ENCODE measurements at regions not wholly inside any gene's neighbourhood (a gene's known extent, or its start where the extent isn't known, plus 50 kb on each side); places are given as distances from the start of the nearest gene placed in this dataset.
"Not testable (repeated sequence)": the region's sequence is repeated elsewhere in the genome, so short reads cannot be mapped to it uniquely, and the experiment has no call there.

GRCh38 chr10:33049963-33050920, 92.2 kb upstream of the ITGB1 start:
- ATAC-seq; H3K4me1 Mint-ChIP-seq; H3K27me3 Mint-ChIP-seq; H3K9me3 Mint-ChIP-seq (ENCODE audit: low read depth); intact Hi-C loops (cut with DNase I, micrococcal nuclease); H3K36me3 Mint-ChIP-seq (ENCODE audit: low read depth); POLR2A ChIA-PET: not testable (repeated sequence)
- peak overlapping the region; percentile 68 for H3K4me3 Mint-ChIP-seq
- peak overlapping the region; percentile 68 for H3K27ac Mint-ChIP-seq
- peak; percentile 16 for DNase-seq
- CTCF ChIA-PET = interaction anchor here (0.6 kb wide), 1 partner anchor 126 kb away, joined by 3 read pairs; no protein-coding TSS in a partner anchor

- H3K4me1 Mint-ChIP-seq = peaks cover 5% of the 10 kb centered on the region
- H3K4me3 Mint-ChIP-seq = no peak overlapping the region
- ChIA-PET POLR2A (no interaction called here), CTCF (interaction anchor here (0.7 kb wide), 1 partner anchor 217 kb away, joined by 3 read pairs; no protein-coding TSS in a partner anchor)
- no peaks in the 10 kb centered on the region for H3K9me3 Mint-ChIP-seq (ENCODE audit: low read depth)
- H3K36me3 Mint-ChIP-seq (ENCODE audit: low read depth) = no peaks in the 10 kb centered on the region
- no peak overlapping the region for H3K27ac Mint-ChIP-seq
- DNase-seq (no peak), ATAC-seq (no peak)
- H3K27me3 Mint-ChIP-seq = no peaks in the 10 kb centered on the region
- intact Hi-C loops (cut with DNase I, micrococcal nuclease) = no loop called here
Observed at GRCh38 chr10:33048223-33048622, 90.2 kb upstream of the ITGB1 start.

GRCh38 chr10:33047655-33048054, 89.6 kb upstream of the ITGB1 start:
- Mint-ChIP-seq H3K27me3 (no peaks in the 10 kb centered on the region), H3K9me3 (ENCODE audit: low read depth) (no peaks in the 10 kb centered on the region), H3K4me1 (peaks cover 5% of the 10 kb centered on the region), H3K36me3 (ENCODE audit: low read depth) (no peaks in the 10 kb centered on the region), H3K27ac (no peak overlapping the region), H3K4me3 (no peak overlapping the region)
- no peak for ATAC-seq
- ChIA-PET CTCF (interaction anchor here (1.1 to 1.4 kb wide), 3 partner anchors 46 to 146 kb away, joined by 3 read pairs; no protein-coding TSS in a partner anchor), POLR2A (no interaction called here)
- DNase-seq = no peak
- intact Hi-C loops (cut with DNase I, micrococcal nuclease) = no loop called here

GRCh38 chr10:33046792-33047191, 88.8 kb upstream of the ITGB1 start:
- CTCF ChIA-PET = interaction anchor here (0.7 to 1.4 kb wide), 4 partner anchors 8 to 147 kb away, joined by 3 to 4 read pairs (median 3); no protein-coding TSS in a partner anchor
- no peak overlapping the region for H3K4me3 Mint-ChIP-seq
- ATAC-seq (peak; percentile 71), DNase-seq (peak; percentile 28)
- H3K9me3 Mint-ChIP-seq (ENCODE audit: low read depth) = no peaks in the 10 kb centered on the region
- intact Hi-C loops (cut with DNase I, micrococcal nuclease) = no loop called here
- H3K4me1 Mint-ChIP-seq = peaks cover 3% of the 10 kb centered on the region
- no peaks in the 10 kb centered on the region for H3K36me3 Mint-ChIP-seq (ENCODE audit: low read depth)
- POLR2A ChIA-PET = no interaction called here
- H3K27me3 Mint-ChIP-seq = no peaks in the 10 kb centered on the region
- no peak overlapping the region for H3K27ac Mint-ChIP-seq

- ChIA-PET CTCF (no interaction called here), POLR2A (no interaction called here)
- H3K4me1 Mint-ChIP-seq = peaks cover 3% of the 10 kb centered on the region
- ATAC-seq (no peak), DNase-seq (no peak)
- peaks cover 2% of the 10 kb centered on the region for H3K27me3 Mint-ChIP-seq
- H3K9me3 Mint-ChIP-seq (ENCODE audit: low read depth) = no peaks in the 10 kb centered on the region
- no peaks in the 10 kb centered on the region for H3K36me3 Mint-ChIP-seq (ENCODE audit: low read depth)
- H3K4me3 Mint-ChIP-seq = no peak overlapping the region
- no peak overlapping the region for H3K27ac Mint-ChIP-seq
- intact Hi-C loops (cut with DNase I, micrococcal nuclease) = no loop called here
Observed at GRCh38 chr10:33045421-33045820, 87.4 kb upstream of the ITGB1 start.

- no peak for DNase-seq
- peaks cover 3% of the 10 kb centered on the region for H3K4me1 Mint-ChIP-seq
- H3K27me3 Mint-ChIP-seq = peaks cover 2% of the 10 kb centered on the region
- intact Hi-C loops (cut with DNase I, micrococcal nuclease) = no loop called here
- H3K9me3 Mint-ChIP-seq (ENCODE audit: low read depth) = no peaks in the 10 kb centered on the region
- no peak overlapping the region for H3K27ac Mint-ChIP-seq
- ChIA-PET CTCF (interaction anchor here (1.1 kb wide), 1 partner anchor 25 kb away, joined by 3 read pairs; no protein-coding TSS in a partner anchor), POLR2A (no interaction called here)
- H3K36me3 Mint-ChIP-seq (ENCODE audit: low read depth) = no peaks in the 10 kb centered on the region
- ATAC-seq = no peak
- H3K4me3 Mint-ChIP-seq = no peak overlapping the region
Observed at GRCh38 chr10:33042565-33042964, 84.5 kb upstream of the ITGB1 start.

- CTCF ChIA-PET = interaction anchor here (0.6 kb wide), 1 partner anchor 23 kb away, joined by 3 read pairs; no protein-coding TSS in a partner anchor
- Mint-ChIP-seq H3K36me3 (ENCODE audit: low read depth) (no peaks in the 10 kb centered on the region), H3K27me3 (peaks cover 2% of the 10 kb centered on the region), H3K4me1 (peaks cover 2% of the 10 kb centered on the region), H3K27ac (no peak overlapping the region), H3K9me3 (ENCODE audit: low read depth) (no peaks in the 10 kb centered on the region), H3K4me3 (no peak overlapping the region)
- ATAC-seq (no peak), DNase-seq (no peak)
- intact Hi-C loops (cut with DNase I, micrococcal nuclease) = no loop called here
- POLR2A ChIA-PET = no interaction called here
Observed at GRCh38 chr10:33041783-33042437, 83.9 kb upstream of the ITGB1 start.

GRCh38 chr10:33040436-33040835, 82.4 kb upstream of the ITGB1 start:
- Mint-ChIP-seq H3K27ac (no peak overlapping the region), H3K4me1 (no peaks in the 10 kb centered on the region), H3K36me3 (ENCODE audit: low read depth) (no peaks in the 10 kb centered on the region), H3K27me3 (peaks cover 2% of the 10 kb centered on the region), H3K4me3 (no peak overlapping the region), H3K9me3 (ENCODE audit: low read depth) (no peaks in the 10 kb centered on the region)
- no peak for ATAC-seq
- ChIA-PET POLR2A (no interaction called here), CTCF (interaction anchor here (0.6 to 0.8 kb wide), 2 partner anchors 14 to 118 kb away, joined by 3 to 4 read pairs; no protein-coding TSS in a partner anchor)
- intact Hi-C loops (cut with DNase I, micrococcal nuclease) = no loop called here
- DNase-seq = no peak

GRCh38 chr10:33039181-33039580, 81.2 kb upstream of the ITGB1 start:
- Mint-ChIP-seq H3K27ac (no peak overlapping the region), H3K36me3 (ENCODE audit: low read depth) (no peaks in the 10 kb centered on the region), H3K4me3 (no peak overlapping the region), H3K27me3 (peaks cover 2% of the 10 kb centered on the region), H3K4me1 (no peaks in the 10 kb centered on the region), H3K9me3 (ENCODE audit: low read depth) (no peaks in the 10 kb centered on the region)
- intact Hi-C loops (cut with DNase I, micrococcal nuclease) = no loop called here
- ChIA-PET POLR2A (no interaction called here), CTCF (interaction anchor here (0.9 to 1.1 kb wide), 2 partner anchors 8 to 20 kb away, joined by 4 read pairs; no protein-coding TSS in a partner anchor)
- ATAC-seq = no peak
- DNase-seq = no peak

GRCh38 chr10:33038672-33039071, 80.6 kb upstream of the ITGB1 start:
- no peak for DNase-seq
- no peaks in the 10 kb centered on the region for H3K9me3 Mint-ChIP-seq (ENCODE audit: low read depth)
- intact Hi-C loops (cut with DNase I, micrococcal nuclease) = no loop called here

GRCh38 chr10:33037726-33038125, 79.7 kb upstream of the ITGB1 start:
- Mint-ChIP-seq H3K27ac (no peak overlapping the region), H3K4me1 (no peaks in the 10 kb centered on the region), H3K4me3 (no peak overlapping the region), H3K36me3 (ENCODE audit: low read depth) (no peaks in the 10 kb centered on the region), H3K27me3 (peaks cover 2% of the 10 kb centered on the region), H3K9me3 (ENCODE audit: low read depth) (no peaks in the 10 kb centered on the region)
- DNase-seq (no peak), ATAC-seq (no peak)
- intact Hi-C loops (cut with DNase I, micrococcal nuclease) = no loop called here
- POLR2A ChIA-PET = no interaction called here
- CTCF ChIA-PET = no interaction called here

More at GRCh38 chr10:33038672-33039071, 80.6 kb upstream of the ITGB1 start:
- Mint-ChIP-seq H3K27ac (no peak overlapping the region), H3K36me3 (ENCODE audit: low read depth) (no peaks in the 10 kb centered on the region), H3K4me1 (no peaks in the 10 kb centered on the region), H3K27me3 (peaks cover 2% of the 10 kb centered on the region), H3K4me3 (no peak overlapping the region)
- ChIA-PET POLR2A (no interaction called here), CTCF (interaction anchor here (0.9 to 1.1 kb wide), 2 partner anchors 8 to 19 kb away, joined by 4 read pairs; no protein-coding TSS in a partner anchor)
- no peak for ATAC-seq
